WTC11 (cell line): ENCODE measurements at regions not wholly inside any gene's neighbourhood (a gene's known extent, or its start where the extent isn't known, plus 50 kb on each side); places are given as distances from the start of the nearest gene placed in this dataset.

Experiments
- CTCF ChIP-seq: fragments of 200-600 bp; IDR thresholded peaks from 2 replicates; pipeline ENCODE4 v1.8.0; 2022; ENCODE audit warnings: antibody characterized with exemption
- KAT7 ChIP-seq: sonication (generic); formaldehyde crosslinking; IDR thresholded peaks from 2 replicates; pipeline ENCODE4 v1.8.1; 2023; ENCODE audit warnings: missing genetic modification reagents, mild to moderate bottlenecking, borderline replicate concordance
- NFATC4 ChIP-seq: fragments of 250-450 bp; sonication (Bioruptor Pico); IDR thresholded peaks from 2 replicates; pipeline ENCODE4 v1.9.0; 2021; ENCODE audit warnings: mild to moderate bottlenecking
- SMAD3 ChIP-seq: sonication (generic); formaldehyde crosslinking; IDR thresholded peaks from 2 replicates; pipeline ENCODE4 v1.8.0; 2022; ENCODE audit warnings: missing genetic modification reagents, mild to moderate bottlenecking, borderline replicate concordance
- USF1 ChIP-seq: sonication (generic); formaldehyde crosslinking; IDR thresholded peaks from 2 replicates; pipeline ENCODE4 v1.8.0; 2022; ENCODE audit warnings: mild to moderate bottlenecking, missing genetic modification reagents
- ZNF121 ChIP-seq: sonication (generic); formaldehyde crosslinking; IDR thresholded peaks from 2 replicates; pipeline ENCODE4 v1.8.0; 2023; ENCODE audit warnings: missing genetic modification reagents
- ZNF281 ChIP-seq: sonication (generic); formaldehyde crosslinking; IDR thresholded peaks from 2 replicates; pipeline ENCODE4 v1.8.0; 2023; ENCODE audit warnings: mild to moderate bottlenecking, missing genetic modification reagents
- ZNF423 ChIP-seq: fragments of 250-450 bp; sonication (Bioruptor Pico); IDR thresholded peaks from 2 replicates; pipeline ENCODE4 v2.1.2; 2022; ENCODE audit warnings: mild to moderate bottlenecking, moderate library complexity

- no peak for TF ChIP-seq CTCF
- TF ChIP-seq KAT7 (CRISPR knock-in tag): no peak
- no peak for TF ChIP-seq ZNF281 (CRISPR knock-in tag)
- no peak for TF ChIP-seq ZNF423
- no peak for TF ChIP-seq USF1
- TF ChIP-seq NFATC4 (CRISPR knock-in tag): no peak
- TF ChIP-seq SMAD3 (CRISPR knock-in tag): no peak
- no peak for TF ChIP-seq ZNF121 (CRISPR knock-in tag)
These were observed 140.7 kb upstream of the FAM78B start for GRCh38 chr1:166307261-166308188.
